ENCODE measurements at regions not wholly inside any gene's neighbourhood (a gene's known extent, or its start where the extent isn't known, plus 50 kb on each side); places are given as distances from the start of the nearest gene placed in this dataset.

DNA sequence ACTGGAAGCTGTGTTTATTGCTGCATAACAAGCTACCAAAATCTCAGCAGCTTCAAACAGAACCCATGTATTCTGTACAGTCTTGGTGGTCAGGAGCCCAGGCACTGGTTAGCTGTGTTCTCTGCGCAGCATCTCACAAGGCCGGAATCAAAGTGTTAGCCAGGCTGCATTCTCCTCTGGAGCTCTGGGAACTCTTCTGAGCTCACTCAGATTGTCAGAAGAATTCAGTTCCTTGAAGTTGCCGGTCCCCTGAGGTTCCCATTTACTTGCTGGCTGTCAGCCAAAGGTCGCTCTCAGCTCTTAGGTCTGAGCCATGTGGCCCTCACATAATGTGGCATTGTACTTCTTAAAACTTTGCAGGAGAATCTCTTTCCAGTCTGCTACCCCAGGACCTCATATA lies 123.6 kb upstream of the SMIM21 start:
- no peaks in the 10 kb centered on the region for H3K9me3 Mint-ChIP-seq (ENCODE audit: low read depth)

DNA sequence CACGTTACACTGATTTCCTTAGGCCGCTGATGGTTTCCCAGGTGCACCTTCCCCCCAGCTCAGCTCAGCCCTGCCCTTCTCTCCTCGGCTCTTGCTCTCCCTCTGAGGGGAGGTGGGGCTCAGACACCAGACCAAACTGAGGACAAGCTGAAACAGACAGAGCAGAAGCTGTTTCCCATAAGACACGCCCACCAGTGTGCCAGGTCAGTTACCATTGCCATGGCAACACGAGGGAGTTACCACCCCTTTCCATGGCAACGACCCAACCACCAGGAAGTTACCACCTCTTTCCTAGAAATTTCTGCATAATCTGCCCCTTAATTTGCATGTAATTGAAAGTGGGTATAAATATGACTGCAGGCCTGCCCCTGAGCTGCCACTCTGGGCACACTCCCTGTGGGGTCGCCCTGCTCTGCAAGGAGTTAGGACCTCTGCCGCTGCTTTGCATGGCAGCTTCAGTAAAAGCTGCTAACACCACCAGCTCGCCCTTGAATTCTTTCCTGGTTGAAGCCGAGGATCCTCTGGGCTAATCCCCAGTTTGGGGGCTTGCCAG lies 120.9 kb upstream of the SMIM21 start:
- no peaks in the 10 kb centered on the region for H3K9me3 Mint-ChIP-seq (ENCODE audit: low read depth)
- TF ChIP-seq, protein P1, sequence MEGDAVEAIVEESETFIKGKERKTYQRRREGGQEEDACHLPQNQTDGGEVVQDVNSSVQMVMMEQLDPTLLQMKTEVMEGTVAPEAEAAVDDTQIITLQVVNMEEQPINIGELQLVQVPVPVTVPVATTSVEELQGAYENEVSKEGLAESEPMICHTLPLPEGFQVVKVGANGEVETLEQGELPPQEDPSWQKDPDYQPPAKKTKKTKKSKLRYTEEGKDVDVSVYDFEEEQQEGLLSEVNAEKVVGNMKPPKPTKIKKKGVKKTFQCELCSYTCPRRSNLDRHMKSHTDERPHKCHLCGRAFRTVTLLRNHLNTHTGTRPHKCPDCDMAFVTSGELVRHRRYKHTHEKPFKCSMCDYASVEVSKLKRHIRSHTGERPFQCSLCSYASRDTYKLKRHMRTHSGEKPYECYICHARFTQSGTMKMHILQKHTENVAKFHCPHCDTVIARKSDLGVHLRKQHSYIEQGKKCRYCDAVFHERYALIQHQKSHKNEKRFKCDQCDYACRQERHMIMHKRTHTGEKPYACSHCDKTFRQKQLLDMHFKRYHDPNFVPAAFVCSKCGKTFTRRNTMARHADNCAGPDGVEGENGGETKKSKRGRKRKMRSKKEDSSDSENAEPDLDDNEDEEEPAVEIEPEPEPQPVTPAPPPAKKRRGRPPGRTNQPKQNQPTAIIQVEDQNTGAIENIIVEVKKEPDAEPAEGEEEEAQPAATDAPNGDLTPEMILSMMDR (IDR thresholded peaks at IDR 0.05): no peak
- H3K4me3 Mint-ChIP-seq (ENCODE audit: unreplicated experiment): no peak overlapping the region
- no peaks in the 10 kb centered on the region for H3K36me3 Mint-ChIP-seq (ENCODE audit: low read depth)
- H3K27me3 Mint-ChIP-seq (ENCODE audit: low read depth): peaks cover 17% of the 10 kb centered on the region
- DNase-seq (ENCODE audit: low spot score): no peak
- peaks cover 12% of the 10 kb centered on the region for H3K4me1 Mint-ChIP-seq (ENCODE audit: low read depth)
- H3K27ac Mint-ChIP-seq (ENCODE audit: unreplicated experiment): no peak overlapping the region

More for the DNA sequence above, 123.6 kb upstream of the SMIM21 start:
- Mint-ChIP-seq H3K27ac (ENCODE audit: unreplicated experiment) (no peak overlapping the region), H3K4me3 (ENCODE audit: unreplicated experiment) (no peak overlapping the region), H3K36me3 (ENCODE audit: low read depth) (no peaks in the 10 kb centered on the region), H3K4me1 (ENCODE audit: low read depth) (peaks cover 8% of the 10 kb centered on the region), H3K27me3 (ENCODE audit: low read depth) (peaks cover 17% of the 10 kb centered on the region)
- TF ChIP-seq, protein P1 (IDR thresholded peaks at IDR 0.05): no peak
- DNase-seq (ENCODE audit: low spot score): no peak

DNA sequence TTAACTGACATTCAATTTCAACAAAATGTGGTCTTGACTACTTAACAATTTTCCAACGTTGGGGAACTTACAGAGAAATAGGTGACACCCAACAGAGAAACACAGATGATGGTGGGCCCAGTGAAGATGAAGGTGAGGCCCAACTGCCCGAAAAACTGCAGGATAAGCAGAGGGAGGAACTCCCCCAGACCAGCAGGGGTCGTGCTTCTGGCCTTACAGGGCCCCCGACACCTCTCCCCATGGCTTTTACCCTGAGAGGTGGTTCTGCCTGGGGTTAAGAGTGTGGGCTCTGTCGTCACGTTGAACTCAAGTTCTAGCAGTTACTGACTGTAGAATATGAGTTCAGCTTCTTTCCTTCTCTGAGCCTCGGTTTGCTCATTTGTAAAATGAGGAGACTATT lies 119.5 kb upstream of the SMIM21 start:
- Mint-ChIP-seq H3K4me1 (ENCODE audit: low read depth) (peaks cover 12% of the 10 kb centered on the region), H3K36me3 (ENCODE audit: low read depth) (no peaks in the 10 kb centered on the region), H3K27me3 (ENCODE audit: low read depth) (peaks cover 11% of the 10 kb centered on the region), H3K9me3 (ENCODE audit: low read depth) (no peaks in the 10 kb centered on the region), H3K4me3 (ENCODE audit: unreplicated experiment) (no peak overlapping the region), H3K27ac (ENCODE audit: unreplicated experiment) (no peak overlapping the region)
- TF ChIP-seq, protein P1 (IDR thresholded peaks at IDR 0.05): peak; percentile 6
- DNase-seq (ENCODE audit: low spot score): no peak

DNA sequence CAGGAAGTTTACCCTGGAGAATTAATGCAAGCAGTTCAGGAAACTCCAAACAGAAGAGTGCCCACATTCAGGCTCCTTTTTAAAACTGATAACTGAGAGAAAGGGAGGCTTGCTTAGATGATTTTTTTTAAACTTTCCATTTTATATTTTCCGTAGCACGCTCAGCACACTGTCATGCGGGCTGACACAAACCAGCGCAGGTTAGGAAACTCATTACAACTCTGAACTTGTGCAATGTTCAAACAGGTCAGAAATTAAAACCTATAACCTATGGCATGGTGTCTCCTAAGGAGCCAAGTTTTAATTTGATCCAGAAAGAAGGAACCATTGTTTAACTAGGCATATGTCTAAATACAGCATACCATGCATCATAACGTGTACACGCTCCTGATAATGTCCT lies 117.7 kb upstream of the SMIM21 start:
- Mint-ChIP-seq H3K4me1 (ENCODE audit: low read depth) (peaks cover 5% of the 10 kb centered on the region), H3K27ac (ENCODE audit: unreplicated experiment) (no peak overlapping the region), H3K36me3 (ENCODE audit: low read depth) (no peaks in the 10 kb centered on the region), H3K27me3 (ENCODE audit: low read depth) (peaks cover 4% of the 10 kb centered on the region), H3K9me3 (ENCODE audit: low read depth) (no peaks in the 10 kb centered on the region), H3K4me3 (ENCODE audit: unreplicated experiment) (no peak overlapping the region)
- TF ChIP-seq, protein P1 (IDR thresholded peaks at IDR 0.05): no peak
- no peak for DNase-seq (ENCODE audit: low spot score)

DNA sequence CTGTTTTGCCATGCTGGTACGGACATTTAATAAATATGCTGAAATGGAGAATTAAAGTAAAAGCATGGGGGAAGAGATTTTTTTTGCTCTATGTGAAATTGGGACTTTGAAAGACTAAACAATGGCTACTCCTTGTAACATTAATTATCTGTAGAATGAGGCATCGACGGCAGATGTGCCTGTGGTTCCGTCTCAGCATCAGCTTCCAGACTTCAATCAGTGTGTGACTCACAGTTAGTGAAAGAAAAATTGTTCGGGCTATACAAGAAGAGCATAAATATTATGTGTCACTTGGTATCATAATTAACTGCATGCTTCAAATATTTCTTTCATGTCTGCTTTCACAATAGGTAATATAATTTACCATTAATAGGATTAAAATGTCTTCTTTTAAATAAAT lies 117.0 kb upstream of the SMIM21 start:
- TF ChIP-seq, protein P1 (IDR thresholded peaks at IDR 0.05): no peak
- no peak overlapping the region for H3K4me3 Mint-ChIP-seq (ENCODE audit: unreplicated experiment)
- H3K9me3 Mint-ChIP-seq (ENCODE audit: low read depth): no peaks in the 10 kb centered on the region
- peaks cover 5% of the 10 kb centered on the region for H3K4me1 Mint-ChIP-seq (ENCODE audit: low read depth)
- peaks cover 2% of the 10 kb centered on the region for H3K27me3 Mint-ChIP-seq (ENCODE audit: low read depth)
- H3K27ac Mint-ChIP-seq (ENCODE audit: unreplicated experiment): no peak overlapping the region
- no peak for DNase-seq (ENCODE audit: low spot score)
- no peaks in the 10 kb centered on the region for H3K36me3 Mint-ChIP-seq (ENCODE audit: low read depth)
